ENCODE measurements at regions not wholly inside any gene's neighbourhood (a gene's known extent, or its start where the extent isn't known, plus 50 kb on each side); places are given as distances from the start of the nearest gene placed in this dataset.

GRCh38 chr9:13552606-13553215 is 273.2 kb upstream of the MPDZ start:
- Histone ChIP-seq H3K27me3 (ENCODE audit: control insufficient read depth in 1 of 2, insufficient read depth in 2 of 2, low read length in 2 of 2) (no peaks in the 10 kb centered on the region), H3K27ac (ENCODE audit: low read depth, low read length) (no peak overlapping the region), H3K9me3 (ENCODE audit: low read length) (peaks cover 3% of the 10 kb centered on the region), H3K4me3 (ENCODE audit: low read depth in 1 of 2, low read length in 2 of 2) (no peak overlapping the region), H3K4me1 (ENCODE audit: insufficient read depth, low read length) (no peaks in the 10 kb centered on the region), H3K9ac (ENCODE audit: low read length) (no peak overlapping the region), H3K36me3 (ENCODE audit: insufficient read depth, low read length) (no peaks in the 10 kb centered on the region)

GRCh38 chr9:13550519-13550918 is 271.0 kb upstream of the MPDZ start:
- no peaks in the 10 kb centered on the region for H3K27me3 ChIP-seq (ENCODE audit: control insufficient read depth in 1 of 2, insufficient read depth in 2 of 2, low read length in 2 of 2)
- no peak overlapping the region for H3K27ac ChIP-seq (ENCODE audit: low read depth, low read length)
- no peak overlapping the region for H3K9ac ChIP-seq (ENCODE audit: low read length)
- no peaks in the 10 kb centered on the region for H3K36me3 ChIP-seq (ENCODE audit: insufficient read depth, low read length)
- peaks cover 3% of the 10 kb centered on the region for H3K9me3 ChIP-seq (ENCODE audit: low read length)
- no peak overlapping the region for H3K4me3 ChIP-seq (ENCODE audit: low read depth in 1 of 2, low read length in 2 of 2)
- H3K4me1 ChIP-seq (ENCODE audit: insufficient read depth, low read length): no peaks in the 10 kb centered on the region

DNA sequence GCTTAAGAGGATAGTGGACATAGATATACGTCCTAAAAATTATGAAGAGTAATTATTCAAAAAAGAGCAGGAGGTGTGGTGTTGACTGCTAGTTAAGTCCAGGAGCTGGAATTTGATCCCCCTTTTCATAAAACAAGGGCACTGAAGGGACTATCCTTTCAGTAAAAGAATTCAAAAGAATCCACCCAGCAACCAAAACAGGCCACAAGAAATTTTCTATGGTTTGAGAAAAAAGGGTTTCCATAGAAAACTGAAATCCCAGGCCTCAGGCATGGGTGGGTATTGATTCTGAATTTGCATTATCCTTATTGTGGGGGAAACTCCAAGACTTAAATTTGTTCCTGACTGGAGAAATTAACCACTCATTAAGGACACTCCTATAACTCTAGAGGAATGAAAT is 269.0 kb upstream of the MPDZ start:
- no peak overlapping the region for H3K4me3 ChIP-seq (ENCODE audit: low read depth in 1 of 2, low read length in 2 of 2)
- no peaks in the 10 kb centered on the region for H3K36me3 ChIP-seq (ENCODE audit: insufficient read depth, low read length)
- H3K9me3 ChIP-seq (ENCODE audit: low read length): peaks cover 3% of the 10 kb centered on the region
- no peaks in the 10 kb centered on the region for H3K27me3 ChIP-seq (ENCODE audit: control insufficient read depth in 1 of 2, insufficient read depth in 2 of 2, low read length in 2 of 2)
- H3K27ac ChIP-seq (ENCODE audit: low read depth, low read length): no peak overlapping the region
- H3K9ac ChIP-seq (ENCODE audit: low read length): no peak overlapping the region
- no peaks in the 10 kb centered on the region for H3K4me1 ChIP-seq (ENCODE audit: insufficient read depth, low read length)

- Histone ChIP-seq H3K36me3 (ENCODE audit: insufficient read depth, low read length) (no peaks in the 10 kb centered on the region), H3K4me3 (ENCODE audit: low read depth in 1 of 2, low read length in 2 of 2) (no peak overlapping the region), H3K9ac (ENCODE audit: low read length) (no peak overlapping the region), H3K27ac (ENCODE audit: low read depth, low read length) (no peak overlapping the region), H3K27me3 (ENCODE audit: control insufficient read depth in 1 of 2, insufficient read depth in 2 of 2, low read length in 2 of 2) (no peaks in the 10 kb centered on the region), H3K9me3 (ENCODE audit: low read length) (no peaks in the 10 kb centered on the region), H3K4me1 (ENCODE audit: insufficient read depth, low read length) (no peaks in the 10 kb centered on the region)
Measured at GRCh38 chr9:13535141-13535540, 255.6 kb upstream of the MPDZ start.

DNA sequence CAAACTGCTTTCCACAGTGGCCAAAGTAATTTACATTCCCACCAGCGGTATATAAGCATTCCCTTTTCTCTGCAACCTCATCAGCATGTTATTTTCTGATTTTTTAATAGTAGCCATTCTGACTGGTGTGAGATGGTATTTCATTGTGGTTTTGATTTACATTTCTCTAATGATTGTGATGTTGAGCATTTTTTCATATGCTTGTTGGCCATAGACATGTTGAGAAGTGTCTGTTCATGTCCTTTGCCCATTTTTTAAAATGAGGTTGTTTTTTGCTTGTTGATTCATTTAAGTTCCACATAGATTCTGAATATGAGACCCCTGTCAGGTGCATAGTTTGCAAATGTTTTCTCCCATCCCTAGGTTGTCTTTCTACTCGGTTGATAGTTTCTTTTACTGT is 254.5 kb upstream of the MPDZ start:
- H3K4me1 ChIP-seq (ENCODE audit: insufficient read depth, low read length): no peaks in the 10 kb centered on the region
- H3K9ac ChIP-seq (ENCODE audit: low read length): no peak overlapping the region
- H3K27ac ChIP-seq (ENCODE audit: low read depth, low read length): no peak overlapping the region
- no peak overlapping the region for H3K4me3 ChIP-seq (ENCODE audit: low read depth in 1 of 2, low read length in 2 of 2)
- H3K9me3 ChIP-seq (ENCODE audit: low read length): no peaks in the 10 kb centered on the region
- no peaks in the 10 kb centered on the region for H3K36me3 ChIP-seq (ENCODE audit: insufficient read depth, low read length)
- no peaks in the 10 kb centered on the region for H3K27me3 ChIP-seq (ENCODE audit: control insufficient read depth in 1 of 2, insufficient read depth in 2 of 2, low read length in 2 of 2)

- Histone ChIP-seq H3K4me1 (ENCODE audit: insufficient read depth, low read length) (peaks cover 3% of the 10 kb centered on the region), H3K9ac (ENCODE audit: low read length) (no peak overlapping the region), H3K36me3 (ENCODE audit: insufficient read depth, low read length) (no peaks in the 10 kb centered on the region), H3K9me3 (ENCODE audit: low read length) (no peaks in the 10 kb centered on the region), H3K27me3 (ENCODE audit: control insufficient read depth in 1 of 2, insufficient read depth in 2 of 2, low read length in 2 of 2) (no peaks in the 10 kb centered on the region), H3K27ac (ENCODE audit: low read depth, low read length) (no peak overlapping the region), H3K4me3 (ENCODE audit: low read depth in 1 of 2, low read length in 2 of 2) (no peak overlapping the region)
Measured at GRCh38 chr9:13532407-13532806, 252.9 kb upstream of the MPDZ start.

DNA sequence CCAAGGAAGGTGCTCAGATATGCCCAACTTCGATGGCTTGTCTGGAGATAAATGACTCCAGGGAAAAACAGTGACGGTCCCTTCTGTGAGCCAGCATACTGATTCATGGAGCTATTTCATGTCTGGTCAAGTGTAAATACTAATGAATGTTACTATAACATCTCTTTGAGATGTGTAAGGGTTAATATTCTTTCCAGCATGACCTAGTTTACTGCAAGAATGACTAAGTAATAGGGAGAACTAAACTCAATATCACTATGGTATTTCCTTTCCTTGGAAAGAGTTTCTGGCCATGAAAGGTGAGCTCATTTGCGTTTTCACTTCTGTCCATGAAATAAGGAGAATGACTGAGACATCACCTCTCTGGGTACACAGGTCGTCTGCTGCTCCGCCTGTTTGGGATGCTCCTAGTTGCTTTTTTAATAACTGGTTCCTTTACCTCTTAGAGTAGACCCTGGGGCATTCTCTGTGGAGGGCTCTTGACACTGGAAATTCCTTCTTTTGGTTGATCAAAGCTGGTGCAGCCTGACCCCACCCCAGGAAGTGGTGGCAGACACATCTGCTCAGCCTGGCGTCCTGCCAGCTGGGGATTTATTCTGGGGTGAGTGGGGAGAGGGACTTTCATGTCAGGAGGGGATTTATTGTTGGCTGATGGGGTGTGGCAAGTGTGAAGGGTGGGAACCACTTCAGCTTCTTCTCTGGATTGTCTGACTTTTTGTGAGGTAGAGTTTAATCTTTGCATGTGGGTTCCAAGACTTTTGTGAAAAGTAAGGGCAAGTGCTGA is 250.0 kb upstream of the MPDZ start:
- H3K9ac ChIP-seq (ENCODE audit: low read length): no peak overlapping the region
- no peak overlapping the region for H3K27ac ChIP-seq (ENCODE audit: low read depth, low read length)
- H3K9me3 ChIP-seq (ENCODE audit: low read length): no peaks in the 10 kb centered on the region
- peaks cover 18% of the 10 kb centered on the region for H3K4me1 ChIP-seq (ENCODE audit: insufficient read depth, low read length)
- no peaks in the 10 kb centered on the region for H3K36me3 ChIP-seq (ENCODE audit: insufficient read depth, low read length)
- H3K4me3 ChIP-seq (ENCODE audit: low read depth in 1 of 2, low read length in 2 of 2): no peak overlapping the region
- no peaks in the 10 kb centered on the region for H3K27me3 ChIP-seq (ENCODE audit: control insufficient read depth in 1 of 2, insufficient read depth in 2 of 2, low read length in 2 of 2)

DNA sequence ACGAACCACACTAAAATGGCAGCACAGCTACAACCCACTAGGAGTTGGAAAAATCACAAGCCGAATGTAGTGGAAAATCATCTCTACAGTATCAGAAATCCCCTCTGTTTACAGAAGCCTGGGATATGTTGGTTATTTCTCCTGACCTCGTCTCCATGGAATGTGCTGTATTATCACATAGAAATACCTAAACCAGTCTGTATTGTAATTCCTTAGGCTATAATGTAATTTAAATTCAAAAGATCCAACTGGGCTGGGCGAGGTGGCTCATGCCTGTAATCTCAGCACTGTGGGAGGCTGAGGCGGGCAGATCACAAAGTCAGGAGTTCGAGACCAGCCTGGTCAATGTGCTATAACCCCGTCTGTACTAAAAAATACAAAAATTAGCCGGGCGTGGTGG is 244.8 kb upstream of the MPDZ start:
- Histone ChIP-seq H3K27me3 (ENCODE audit: control insufficient read depth in 1 of 2, insufficient read depth in 2 of 2, low read length in 2 of 2) (no peaks in the 10 kb centered on the region), H3K27ac (ENCODE audit: low read depth, low read length) (no peak overlapping the region)

GRCh38 chr9:13520069-13520468 is 240.6 kb upstream of the MPDZ start:
- Histone ChIP-seq H3K4me3 (ENCODE audit: low read depth in 1 of 2, low read length in 2 of 2) (no peak overlapping the region), H3K4me1 (ENCODE audit: insufficient read depth, low read length) (no peaks in the 10 kb centered on the region), H3K27me3 (ENCODE audit: control insufficient read depth in 1 of 2, insufficient read depth in 2 of 2, low read length in 2 of 2) (no peaks in the 10 kb centered on the region), H3K27ac (ENCODE audit: low read depth, low read length) (no peak overlapping the region), H3K36me3 (ENCODE audit: insufficient read depth, low read length) (no peaks in the 10 kb centered on the region), H3K9ac (ENCODE audit: low read length) (no peak overlapping the region), H3K9me3 (ENCODE audit: low read length) (no peaks in the 10 kb centered on the region)

More for the DNA sequence above, 244.8 kb upstream of the MPDZ start:
- Histone ChIP-seq H3K36me3 (ENCODE audit: insufficient read depth, low read length) (no peaks in the 10 kb centered on the region), H3K9me3 (ENCODE audit: low read length) (no peaks in the 10 kb centered on the region), H3K4me1 (ENCODE audit: insufficient read depth, low read length) (peaks cover 18% of the 10 kb centered on the region), H3K4me3 (ENCODE audit: low read depth in 1 of 2, low read length in 2 of 2) (no peak overlapping the region), H3K9ac (ENCODE audit: low read length) (no peak overlapping the region)

DNA sequence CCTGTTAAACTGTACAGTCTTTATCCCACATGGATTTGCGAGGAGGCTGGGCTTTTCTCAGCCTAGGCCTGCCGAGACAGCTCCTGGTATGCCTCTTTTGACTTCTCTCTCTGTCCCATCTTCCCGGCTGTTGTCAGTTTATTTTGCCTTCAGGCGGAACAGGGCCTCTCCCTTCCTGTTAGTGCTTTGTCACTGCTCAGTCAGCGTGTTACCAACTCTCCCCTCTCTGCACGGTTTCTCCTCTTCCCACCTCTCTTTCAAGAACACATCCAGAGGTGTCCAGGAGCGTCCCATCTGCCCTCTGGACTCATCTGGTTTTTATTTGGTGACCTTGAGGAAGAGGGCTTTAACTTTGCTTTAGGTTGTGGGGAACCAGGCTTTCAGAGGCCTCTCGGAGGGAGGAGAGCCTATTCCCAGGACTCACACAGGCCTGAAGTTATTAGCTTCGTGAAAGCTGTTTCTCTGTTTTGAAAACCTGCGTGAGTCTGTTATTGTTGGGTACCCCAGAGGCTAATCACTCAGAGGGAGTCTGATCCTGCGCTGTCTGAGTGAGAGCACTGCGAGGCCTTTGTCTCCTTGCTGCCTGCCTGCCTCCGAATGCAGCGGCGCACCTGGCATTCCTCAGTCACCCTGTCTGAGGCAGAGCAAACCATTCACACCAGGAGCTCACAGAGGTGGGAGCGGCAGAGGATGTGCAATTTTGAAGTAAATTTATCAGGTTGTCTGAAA is 234.4 kb upstream of the MPDZ start:
- H3K27ac ChIP-seq (ENCODE audit: low read depth, low read length): no peak overlapping the region
- H3K9ac ChIP-seq (ENCODE audit: low read length): no peak overlapping the region
- no peaks in the 10 kb centered on the region for H3K4me1 ChIP-seq (ENCODE audit: insufficient read depth, low read length)

DNA sequence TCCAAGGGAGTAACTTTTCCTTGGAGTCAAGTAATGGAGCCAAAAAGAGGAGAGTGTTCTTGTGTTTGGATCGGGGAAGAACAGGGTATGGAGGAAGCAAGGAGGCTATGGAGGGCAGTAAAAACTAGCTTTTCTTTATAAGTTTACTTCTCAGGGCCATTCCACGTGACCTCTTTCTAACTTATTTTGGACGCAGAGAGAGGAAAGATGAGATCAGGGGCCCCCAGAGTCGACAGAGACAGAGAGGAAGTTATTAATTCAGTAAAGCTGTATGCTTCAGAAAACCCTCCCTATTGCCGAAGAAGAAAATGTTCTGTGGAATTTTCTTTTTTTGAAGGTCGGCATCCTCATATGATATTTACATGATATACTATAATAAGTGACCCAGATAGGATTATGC is 233.8 kb upstream of the MPDZ start:
- Histone ChIP-seq H3K9ac (ENCODE audit: low read length) (no peak overlapping the region), H3K27ac (ENCODE audit: low read depth, low read length) (peak overlapping the region; percentile 32), H3K36me3 (ENCODE audit: insufficient read depth, low read length) (no peaks in the 10 kb centered on the region), H3K4me3 (ENCODE audit: low read depth in 1 of 2, low read length in 2 of 2) (no peak overlapping the region), H3K9me3 (ENCODE audit: low read length) (no peaks in the 10 kb centered on the region), H3K27me3 (ENCODE audit: control insufficient read depth in 1 of 2, insufficient read depth in 2 of 2, low read length in 2 of 2) (no peaks in the 10 kb centered on the region), H3K4me1 (ENCODE audit: insufficient read depth, low read length) (no peaks in the 10 kb centered on the region)

More for the DNA sequence above, 234.4 kb upstream of the MPDZ start:
- no peaks in the 10 kb centered on the region for H3K36me3 ChIP-seq (ENCODE audit: insufficient read depth, low read length)
- no peak overlapping the region for H3K4me3 ChIP-seq (ENCODE audit: low read depth in 1 of 2, low read length in 2 of 2)
- H3K27me3 ChIP-seq (ENCODE audit: control insufficient read depth in 1 of 2, insufficient read depth in 2 of 2, low read length in 2 of 2): no peaks in the 10 kb centered on the region
- no peaks in the 10 kb centered on the region for H3K9me3 ChIP-seq (ENCODE audit: low read length)
